ENCODE measurements at regions not wholly inside any gene's neighbourhood (a gene's known extent, or its start where the extent isn't known, plus 50 kb on each side); places are given as distances from the start of the nearest gene placed in this dataset.

DNA sequence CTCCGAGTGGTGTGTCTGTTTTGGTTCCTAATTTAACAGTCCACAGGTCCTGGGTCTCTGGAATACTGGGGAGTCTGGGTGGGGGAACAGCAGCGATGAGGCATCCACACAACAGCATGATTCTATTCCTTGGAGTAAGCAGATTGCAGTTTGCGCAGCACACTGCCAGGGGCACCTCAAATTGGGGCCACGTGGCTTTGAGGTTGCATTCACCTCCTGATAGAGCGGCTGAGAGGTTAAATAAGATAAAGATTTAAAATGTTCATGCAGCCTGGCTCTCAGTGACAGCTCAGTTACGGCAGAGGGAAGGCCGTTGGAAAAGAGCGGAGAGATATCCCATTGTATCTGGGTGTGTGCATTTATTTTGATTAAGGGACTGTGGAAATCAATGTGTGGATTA, 202.3 kb downstream of the ASB1 start:
- no peak for TF ChIP-seq HDGF (IDR thresholded peaks at IDR 0.05; ENCODE audit: borderline replicate concordance)
- TF ChIP-seq, protein P1, sequence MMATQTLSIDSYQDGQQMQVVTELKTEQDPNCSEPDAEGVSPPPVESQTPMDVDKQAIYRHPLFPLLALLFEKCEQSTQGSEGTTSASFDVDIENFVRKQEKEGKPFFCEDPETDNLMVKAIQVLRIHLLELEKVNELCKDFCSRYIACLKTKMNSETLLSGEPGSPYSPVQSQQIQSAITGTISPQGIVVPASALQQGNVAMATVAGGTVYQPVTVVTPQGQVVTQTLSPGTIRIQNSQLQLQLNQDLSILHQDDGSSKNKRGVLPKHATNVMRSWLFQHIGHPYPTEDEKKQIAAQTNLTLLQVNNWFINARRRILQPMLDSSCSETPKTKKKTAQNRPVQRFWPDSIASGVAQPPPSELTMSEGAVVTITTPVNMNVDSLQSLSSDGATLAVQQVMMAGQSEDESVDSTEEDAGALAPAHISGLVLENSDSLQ (IDR thresholded peaks at IDR 0.05) = no peak
- TF ChIP-seq ZNF384 (IDR thresholded peaks at IDR 0.05) = no peak
- TF ChIP-seq ELF4 (IDR thresholded peaks at IDR 0.05) = no peak
- TF ChIP-seq SUZ12 (IDR thresholded peaks at IDR 0.05) = no peak
- no peak for TF ChIP-seq L3MBTL2 (conservative IDR thresholded peaks at IDR 0.05)
